GM12874 (cell line): ENCODE measurements at regions not wholly inside any gene's neighbourhood (a gene's known extent, or its start where the extent isn't known, plus 50 kb on each side); places are given as distances from the start of the nearest gene placed in this dataset.

Experiments
- TF ChIP-seq, protein P1 (sequence below): IDR thresholded peaks from 2 replicates; pipeline ENCODE4 v1.5.1; 2011; ENCODE audit warnings: low read depth, mild to moderate bottlenecking, control low read depth, low read length, moderate library complexity; ENCODE audit not compliant: insufficient read depth

DNA sequence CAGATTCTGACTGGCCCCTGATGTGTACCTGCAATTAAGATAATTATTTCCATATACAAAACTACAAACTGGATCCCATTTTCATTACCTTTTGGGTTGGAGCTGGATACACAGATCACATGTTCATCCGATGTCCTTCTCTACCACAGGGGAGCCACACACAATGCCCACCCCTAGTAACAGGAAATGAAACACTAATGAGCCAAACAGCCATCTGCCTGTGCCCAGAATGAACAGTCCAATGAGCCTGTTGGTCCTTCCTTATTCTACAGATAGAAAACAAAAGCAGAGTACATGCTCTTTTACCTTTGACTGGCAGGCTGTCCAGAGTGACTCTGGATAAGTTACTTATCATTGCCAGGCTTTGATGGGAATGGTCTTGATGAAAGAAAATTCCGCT is 68.6 kb downstream of the SIPA1L2 start:
- TF ChIP-seq, protein P1, sequence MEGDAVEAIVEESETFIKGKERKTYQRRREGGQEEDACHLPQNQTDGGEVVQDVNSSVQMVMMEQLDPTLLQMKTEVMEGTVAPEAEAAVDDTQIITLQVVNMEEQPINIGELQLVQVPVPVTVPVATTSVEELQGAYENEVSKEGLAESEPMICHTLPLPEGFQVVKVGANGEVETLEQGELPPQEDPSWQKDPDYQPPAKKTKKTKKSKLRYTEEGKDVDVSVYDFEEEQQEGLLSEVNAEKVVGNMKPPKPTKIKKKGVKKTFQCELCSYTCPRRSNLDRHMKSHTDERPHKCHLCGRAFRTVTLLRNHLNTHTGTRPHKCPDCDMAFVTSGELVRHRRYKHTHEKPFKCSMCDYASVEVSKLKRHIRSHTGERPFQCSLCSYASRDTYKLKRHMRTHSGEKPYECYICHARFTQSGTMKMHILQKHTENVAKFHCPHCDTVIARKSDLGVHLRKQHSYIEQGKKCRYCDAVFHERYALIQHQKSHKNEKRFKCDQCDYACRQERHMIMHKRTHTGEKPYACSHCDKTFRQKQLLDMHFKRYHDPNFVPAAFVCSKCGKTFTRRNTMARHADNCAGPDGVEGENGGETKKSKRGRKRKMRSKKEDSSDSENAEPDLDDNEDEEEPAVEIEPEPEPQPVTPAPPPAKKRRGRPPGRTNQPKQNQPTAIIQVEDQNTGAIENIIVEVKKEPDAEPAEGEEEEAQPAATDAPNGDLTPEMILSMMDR: no peak

DNA sequence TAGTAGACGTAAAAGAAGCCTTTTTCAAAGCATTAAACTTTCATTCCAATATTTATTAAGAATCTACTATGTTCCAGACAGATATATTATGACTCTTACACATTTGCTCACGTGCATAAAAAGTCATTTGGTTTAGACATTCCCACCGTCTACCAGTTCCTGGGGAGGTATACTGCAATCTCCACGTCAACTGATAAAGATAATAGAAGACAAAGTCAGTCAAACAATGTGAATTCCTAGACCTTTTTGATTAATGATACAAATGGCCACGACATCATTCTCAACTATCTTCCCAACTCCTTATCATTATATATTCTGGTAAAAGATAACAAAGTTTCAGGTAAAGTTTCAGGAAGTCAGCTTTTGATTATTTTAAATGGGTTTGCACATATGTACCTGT is 69.0 kb downstream of the SIPA1L2 start:
- TF ChIP-seq, protein P1: no peak

DNA sequence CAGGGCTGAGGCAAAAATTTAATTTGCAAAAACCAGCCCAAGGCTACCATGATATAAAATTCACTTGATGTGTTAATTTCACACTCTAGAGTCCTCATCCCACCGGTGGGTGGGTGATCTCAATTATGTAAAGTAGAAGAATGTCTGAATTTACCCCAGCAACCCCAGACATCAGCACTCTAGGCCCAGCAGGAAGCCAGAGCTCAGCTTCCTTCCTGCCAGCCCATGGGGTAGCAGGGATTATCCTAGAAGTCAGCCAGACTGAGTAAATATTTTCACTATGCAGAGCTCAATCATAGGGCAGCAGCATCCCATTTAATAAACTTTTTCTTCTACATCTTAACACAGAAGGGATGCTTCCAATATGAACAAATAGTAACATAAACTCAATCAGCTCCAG is 71.0 kb downstream of the SIPA1L2 start:
- TF ChIP-seq, protein P1: no peak

DNA sequence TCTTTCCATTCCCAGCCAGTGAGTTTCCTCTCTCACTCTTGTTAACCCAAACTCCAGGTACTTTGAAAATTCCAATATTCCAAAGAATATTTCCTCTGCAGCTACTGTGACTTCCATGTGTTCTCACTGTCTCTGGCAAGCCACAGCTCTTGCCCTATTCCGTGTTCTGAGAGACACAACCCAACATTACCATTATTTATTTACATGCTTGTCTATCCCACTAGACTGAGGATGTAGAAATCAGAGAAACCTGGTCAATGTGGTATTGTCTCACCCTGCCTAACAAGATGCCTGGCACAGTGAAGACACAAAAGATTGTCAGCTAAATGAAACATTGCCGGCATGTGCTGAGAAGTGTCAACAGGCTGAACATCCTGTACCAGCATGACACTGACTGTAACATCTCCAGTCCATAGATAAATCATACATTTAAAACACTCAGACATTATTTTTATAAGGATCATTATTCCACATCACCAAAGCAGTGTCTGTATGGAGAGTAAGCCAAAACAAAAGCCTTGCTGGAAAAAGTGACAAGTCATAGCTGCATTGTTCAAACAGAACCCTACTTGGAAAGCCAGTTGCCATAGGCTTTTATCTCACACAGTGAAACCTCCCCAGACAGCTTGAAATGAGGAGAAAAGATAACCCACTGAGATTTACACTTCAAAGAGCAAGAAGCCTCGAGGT is 72.3 kb downstream of the SIPA1L2 start:
- TF ChIP-seq, protein P1: no peak

DNA sequence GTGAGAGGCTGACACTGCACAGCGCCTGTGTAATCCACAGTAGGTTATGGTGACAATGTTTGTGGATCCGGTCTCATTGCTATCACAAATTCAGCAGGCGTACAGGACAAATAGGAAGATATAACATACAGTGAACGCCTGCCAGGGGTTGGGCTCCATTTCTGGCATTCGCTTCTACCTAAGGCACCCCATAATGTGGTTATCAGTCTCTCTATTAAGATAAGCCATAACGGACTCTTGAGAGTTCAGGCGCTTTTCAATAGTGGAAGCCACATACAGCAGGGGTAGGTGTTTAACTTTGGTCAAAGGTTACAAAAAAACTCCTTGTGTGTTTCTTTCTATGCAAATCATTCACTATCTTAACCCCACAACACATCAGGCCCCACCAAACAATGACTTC is 72.8 kb downstream of the SIPA1L2 start:
- TF ChIP-seq, protein P1: no peak

DNA sequence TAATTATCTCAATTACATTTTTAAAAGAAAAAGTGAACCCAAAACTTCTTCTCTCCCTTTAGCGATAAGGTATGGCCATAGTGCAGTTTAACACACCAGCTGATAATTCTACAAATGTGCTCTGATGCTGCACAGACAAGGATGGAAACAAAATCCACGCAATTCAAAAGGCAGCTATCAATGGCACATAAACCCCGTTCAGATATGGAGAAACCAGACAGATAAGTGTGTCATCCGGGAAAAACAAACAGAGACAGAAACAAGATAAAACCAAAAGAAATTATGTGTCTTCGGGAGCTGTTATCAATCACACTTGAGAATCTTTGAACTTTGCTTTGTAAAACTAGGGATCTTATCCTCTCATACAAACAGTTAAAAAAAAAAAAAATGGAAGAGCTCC is 73.6 kb downstream of the SIPA1L2 start:
- TF ChIP-seq, protein P1: no peak

DNA sequence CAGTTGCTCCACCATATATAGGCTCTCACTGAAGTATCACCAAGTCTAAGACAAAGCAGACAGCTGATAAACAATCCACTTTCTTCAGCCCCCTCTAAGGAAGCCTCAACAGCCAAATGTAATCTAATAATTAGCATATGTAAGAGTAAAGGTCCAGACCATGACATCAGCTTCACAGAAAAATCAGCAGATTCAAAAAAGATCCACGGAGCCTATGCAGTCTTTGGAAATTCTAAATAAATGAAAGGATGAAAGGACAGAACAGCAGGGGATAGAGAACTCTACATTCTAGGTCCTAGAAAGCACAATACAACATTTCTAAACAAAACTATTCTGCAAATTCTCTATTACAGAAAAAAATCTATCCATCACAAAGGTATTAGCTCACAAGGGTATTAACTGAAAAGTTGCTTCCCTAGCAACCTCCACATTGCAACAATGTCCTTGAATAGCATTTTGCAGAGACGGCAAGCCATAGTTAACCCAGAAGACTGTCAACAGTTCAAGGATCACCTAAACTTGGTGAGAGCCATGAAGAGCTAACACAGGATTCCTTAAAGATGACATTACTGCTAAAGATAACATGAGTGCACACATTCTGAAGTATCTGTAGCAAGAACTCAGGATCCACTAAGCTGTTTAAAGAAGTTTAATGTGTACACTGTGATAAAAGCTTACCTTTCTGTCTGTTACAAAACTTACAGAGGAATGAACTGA is 74.3 kb downstream of the SIPA1L2 start:
- TF ChIP-seq, protein P1: no peak
